HG02884 (cell line): ENCODE measurements at regions not wholly inside any gene's neighbourhood (a gene's known extent, or its start where the extent isn't known, plus 50 kb on each side); places are given as distances from the start of the nearest gene placed in this dataset.
"Not testable (repeated sequence)": the region's sequence is repeated elsewhere in the genome, so short reads cannot be mapped to it uniquely, and the experiment has no call there.

Experiments
- ATAC-seq: cut with Tn5 transposase; IDR thresholded peaks from one replicate; pipeline ENCODE4 v1.9.1; 2021; ENCODE audit warnings: mild to moderate bottlenecking, moderate library complexity; ENCODE audit not compliant: unreplicated experiment

GRCh38 chr9:129439242-129439641, 181.7 kb downstream of the C9orf50 start:
- no peak for ATAC-seq

DNA sequence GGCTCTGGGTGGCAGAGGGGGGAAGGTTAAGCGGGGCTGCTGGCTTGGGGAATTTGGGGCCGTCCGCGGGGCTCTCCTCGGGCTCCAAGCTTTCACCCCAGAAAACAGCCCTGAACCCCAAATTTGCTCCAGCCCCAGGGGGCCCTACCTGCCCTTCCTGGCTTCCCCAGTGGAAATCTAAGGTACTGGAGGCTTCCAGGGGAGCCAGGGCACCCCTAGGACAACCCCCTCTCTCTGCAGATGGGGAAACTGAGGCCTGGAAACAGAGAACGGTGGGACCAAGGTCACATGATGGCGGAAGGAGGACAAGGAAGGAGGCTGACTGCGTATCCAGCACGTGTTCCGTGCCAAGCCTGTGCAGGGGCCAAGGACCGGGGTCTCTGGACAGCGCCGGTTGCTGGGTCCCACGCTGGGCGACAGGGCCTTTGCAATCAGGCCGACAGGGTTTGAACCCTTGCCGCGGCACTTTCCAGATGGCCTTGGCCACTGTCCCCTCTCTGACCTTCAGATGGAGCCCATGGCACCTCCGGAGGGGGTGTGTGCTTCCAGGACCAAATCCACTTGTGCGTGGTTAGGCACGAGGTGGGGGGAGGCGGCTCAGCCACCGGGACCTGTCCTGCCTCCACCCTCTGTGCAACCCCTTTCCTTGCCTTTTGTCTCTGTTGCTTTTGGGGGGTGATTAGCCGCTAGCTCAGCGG, 183.1 kb downstream of the C9orf50 start:
- ATAC-seq = no peak

GRCh38 chr9:129436751-129437625, 183.9 kb downstream of the C9orf50 start:
- ATAC-seq = no peak

DNA sequence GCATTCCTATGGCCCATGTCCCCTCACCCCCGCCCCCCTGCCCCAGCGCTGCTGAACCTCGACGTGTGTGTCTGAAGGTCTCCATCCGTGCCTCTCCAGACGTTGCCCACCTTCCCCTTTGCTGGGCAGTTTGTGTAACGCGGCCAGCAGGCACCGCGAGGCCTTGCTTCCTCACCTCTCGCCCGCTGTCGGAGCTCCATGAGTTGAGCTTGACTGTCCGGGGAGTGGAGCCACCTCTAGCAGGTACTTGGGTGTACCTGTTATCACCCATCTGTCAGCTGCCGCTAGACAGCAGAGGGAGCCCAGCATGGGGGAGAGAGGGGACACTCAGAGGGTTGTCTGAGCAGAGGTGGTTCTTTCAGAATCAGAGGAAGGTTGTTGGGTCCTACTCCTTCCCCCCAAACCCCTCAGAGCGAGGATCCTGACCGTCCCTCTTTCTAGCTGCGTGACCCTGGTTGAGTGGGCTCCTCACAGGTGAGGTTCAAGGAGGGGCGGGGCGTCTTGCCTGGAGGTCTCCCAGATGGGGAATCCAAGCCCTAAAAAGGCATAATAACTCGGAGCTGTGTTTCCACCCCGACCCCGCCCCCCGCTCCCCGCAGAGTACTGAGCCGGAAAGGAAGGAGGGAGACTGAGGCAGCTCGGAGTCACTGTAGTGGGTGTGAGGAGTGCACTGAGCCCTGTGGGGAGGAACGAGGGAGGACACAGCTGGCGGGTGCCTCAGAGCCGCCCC, 184.7 kb downstream of the C9orf50 start:
- ATAC-seq = no peak

DNA sequence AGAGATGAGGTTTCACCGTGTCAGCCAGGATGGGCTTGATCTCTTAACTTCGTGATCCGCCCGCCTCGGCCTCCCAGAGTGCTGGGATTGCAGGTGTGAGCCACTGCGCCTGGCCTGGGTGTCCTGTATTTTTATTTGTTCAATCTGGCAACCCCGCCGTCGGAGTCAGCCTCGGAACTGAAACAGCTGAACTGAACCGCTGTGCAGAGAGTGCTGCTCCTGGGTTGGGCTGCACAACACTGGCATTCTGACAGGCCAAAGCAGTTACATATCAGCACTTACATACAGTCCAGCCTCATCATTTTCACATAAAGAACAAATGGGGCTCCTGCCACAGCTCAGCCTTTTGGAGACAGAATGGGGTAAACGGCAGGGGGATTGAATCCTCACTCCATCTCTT, 185.6 kb downstream of the C9orf50 start:
- ATAC-seq = no peak

DNA sequence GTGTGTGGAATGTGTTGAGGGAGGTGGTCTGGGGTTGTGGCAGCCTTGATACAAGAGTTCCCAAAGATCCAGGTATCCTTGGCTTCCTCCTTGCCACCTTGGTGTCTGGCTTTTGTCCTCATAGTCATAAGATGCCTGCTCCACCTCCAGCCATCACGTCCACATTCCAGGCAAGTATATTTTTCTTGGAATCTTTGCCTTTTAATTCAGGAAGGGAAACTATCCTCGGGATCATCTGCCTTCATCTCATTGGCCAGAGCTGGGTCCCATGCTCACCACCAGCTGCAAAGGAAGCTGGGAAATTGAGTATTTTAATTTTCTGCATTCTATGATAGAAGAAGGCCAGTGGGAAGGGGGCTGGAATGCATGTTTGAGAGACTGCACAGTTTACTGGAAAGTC, 186.7 kb downstream of the C9orf50 start:
- ATAC-seq = no peak

- ATAC-seq = no peak
These were observed 188.4 kb downstream of the C9orf50 start for GRCh38 chr9:129432297-129433154.

DNA sequence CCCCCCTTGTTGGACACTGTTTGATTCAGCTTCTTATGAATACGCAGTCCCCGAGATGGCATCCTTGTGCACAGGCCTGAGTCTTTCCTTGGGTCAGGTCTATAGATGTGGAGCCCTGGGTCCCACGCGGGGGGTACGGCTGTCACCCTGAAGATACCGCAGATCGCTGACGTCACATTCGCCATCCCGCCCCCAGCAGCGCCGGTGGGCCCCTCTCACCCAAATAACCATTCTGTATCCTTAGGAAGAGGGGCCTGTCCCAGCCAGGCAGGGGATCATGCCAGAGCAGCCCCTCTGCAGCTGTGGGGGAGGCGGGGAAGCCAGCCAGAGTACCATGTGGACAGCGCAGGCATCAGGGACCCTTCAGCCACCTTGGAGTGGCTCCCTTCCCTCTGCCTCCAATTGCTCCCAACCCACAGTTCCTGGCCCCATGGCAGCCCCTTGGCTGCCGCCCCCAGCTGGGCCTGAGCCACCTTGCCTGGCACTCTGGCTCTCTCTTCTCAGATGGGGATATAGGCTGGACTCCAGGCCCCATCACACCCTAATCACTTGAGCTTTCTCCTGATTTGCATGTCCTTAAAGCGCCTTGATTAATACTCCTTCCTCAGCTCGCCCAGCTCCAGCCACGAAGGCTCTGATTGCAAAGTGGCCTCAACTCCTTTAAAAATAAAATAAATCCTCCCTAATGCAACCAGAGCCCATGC, 189.8 kb downstream of the C9orf50 start:
- no peak for ATAC-seq

- ATAC-seq = no peak
These were observed 191.9 kb downstream of the C9orf50 start for GRCh38 chr9:129428864-129429577.

GRCh38 chr9:129427149-129427548, 193.8 kb downstream of the C9orf50 start:
- no peak for ATAC-seq

GRCh38 chr9:129423755-129424154, 197.1 kb downstream of the C9orf50 start:
- not testable (repeated sequence) for ATAC-seq

DNA sequence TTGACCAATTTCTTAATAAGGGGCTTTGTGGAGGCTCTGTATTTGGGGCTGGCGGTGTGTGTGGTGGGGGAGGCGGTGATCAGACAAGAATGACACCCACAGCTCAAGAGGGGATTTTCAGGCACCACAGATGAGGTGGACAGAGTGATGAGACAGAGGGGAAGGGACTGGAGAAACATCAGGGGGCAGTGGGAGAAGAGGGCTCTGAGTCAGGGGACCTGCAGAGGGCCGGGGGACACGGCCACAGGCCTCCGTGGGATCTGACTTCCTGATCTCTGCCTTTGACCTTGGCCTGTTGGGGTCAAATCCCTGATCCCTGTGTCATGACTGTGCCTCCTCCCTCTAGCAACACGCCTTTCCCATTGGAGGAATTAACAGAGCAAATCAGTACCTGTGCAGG, 197.7 kb downstream of the C9orf50 start:
- no peak for ATAC-seq

DNA sequence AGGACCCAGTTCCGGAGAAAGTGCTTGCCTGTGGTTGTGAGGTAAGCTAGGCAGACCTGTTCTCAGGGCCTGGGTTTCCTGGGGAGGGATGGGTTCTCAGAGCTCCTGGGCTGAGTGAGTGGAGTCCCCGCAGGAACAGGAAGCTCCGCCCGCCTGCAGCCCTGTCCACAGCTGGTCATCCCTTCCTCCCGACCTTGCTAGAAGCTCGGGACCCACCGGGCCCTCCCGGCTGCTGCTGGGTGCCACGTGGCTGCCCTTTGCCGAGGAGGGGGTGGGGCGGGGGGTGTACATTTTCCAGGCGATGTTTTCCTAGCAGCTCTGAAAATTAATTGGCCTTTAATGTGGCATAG, 198.1 kb downstream of the C9orf50 start:
- ATAC-seq = no peak

DNA sequence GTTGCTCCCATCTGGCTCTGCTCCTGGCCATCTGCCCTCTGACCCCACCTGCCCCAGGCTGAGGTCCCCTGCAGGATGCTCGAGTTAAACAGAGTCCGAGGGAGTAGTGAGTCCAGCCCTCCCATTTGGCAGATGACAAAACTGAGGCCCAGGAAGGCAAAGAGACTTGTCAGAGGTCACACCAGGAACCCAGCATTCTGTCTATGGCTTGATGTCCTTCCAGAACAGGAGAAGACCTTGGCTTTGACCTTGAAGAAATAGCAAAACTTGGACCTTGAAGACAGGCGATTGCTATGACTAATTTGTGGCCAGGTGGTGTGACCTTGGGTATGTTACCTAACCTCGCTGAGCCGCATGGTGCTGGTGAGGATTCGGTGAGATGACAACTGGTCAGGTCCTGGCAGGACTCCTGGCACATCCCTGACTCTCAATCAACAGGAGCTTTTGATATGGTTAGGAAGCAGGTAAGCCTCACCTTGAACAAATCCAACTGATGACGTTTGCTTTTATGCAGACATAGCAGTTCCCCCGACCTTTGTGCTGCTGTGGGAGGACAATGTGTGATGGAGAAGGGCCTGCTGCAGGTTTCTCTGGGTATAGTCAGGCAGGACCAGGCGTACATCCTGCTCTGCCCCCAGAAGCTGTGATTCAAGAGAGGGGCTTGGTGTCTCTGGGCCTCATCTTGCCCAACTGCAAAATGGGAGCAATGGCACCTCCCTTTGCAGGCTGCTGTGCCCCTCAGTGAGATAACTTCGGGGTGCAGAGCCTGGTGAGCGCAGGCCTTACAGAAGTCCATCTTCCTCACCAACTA, 198.7 kb downstream of the C9orf50 start:
- ATAC-seq = no peak

GRCh38 chr9:129421371-129421770, 199.5 kb downstream of the C9orf50 start:
- no peak for ATAC-seq

GRCh38 chr9:129420721-129421120, 200.2 kb downstream of the C9orf50 start:
- no peak for ATAC-seq

DNA sequence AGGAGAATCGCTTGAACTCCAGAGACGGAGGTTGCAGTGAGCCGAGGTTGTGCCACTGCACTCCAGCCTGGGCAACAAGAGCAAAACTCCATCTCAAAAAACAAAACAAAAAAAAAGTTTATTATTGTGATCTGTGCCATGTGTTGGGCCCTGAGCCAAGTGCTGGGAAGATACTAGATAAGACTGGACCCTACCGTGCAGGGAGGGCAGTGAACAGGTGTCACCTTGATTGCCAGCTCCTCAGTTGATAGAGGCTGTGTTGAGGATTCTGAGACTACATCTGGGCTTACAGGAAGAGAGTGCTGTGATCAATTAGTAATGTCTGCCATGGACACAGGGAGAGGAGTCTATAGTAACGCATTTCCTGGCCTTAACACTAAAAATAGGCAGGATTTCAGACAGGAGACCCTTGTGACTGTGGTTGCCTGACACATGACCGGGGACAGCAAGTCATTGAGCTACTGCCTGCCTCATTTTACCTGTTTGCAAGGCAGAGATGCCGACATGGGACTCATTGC, 201.5 kb downstream of the C9orf50 start:
- ATAC-seq = no peak

DNA sequence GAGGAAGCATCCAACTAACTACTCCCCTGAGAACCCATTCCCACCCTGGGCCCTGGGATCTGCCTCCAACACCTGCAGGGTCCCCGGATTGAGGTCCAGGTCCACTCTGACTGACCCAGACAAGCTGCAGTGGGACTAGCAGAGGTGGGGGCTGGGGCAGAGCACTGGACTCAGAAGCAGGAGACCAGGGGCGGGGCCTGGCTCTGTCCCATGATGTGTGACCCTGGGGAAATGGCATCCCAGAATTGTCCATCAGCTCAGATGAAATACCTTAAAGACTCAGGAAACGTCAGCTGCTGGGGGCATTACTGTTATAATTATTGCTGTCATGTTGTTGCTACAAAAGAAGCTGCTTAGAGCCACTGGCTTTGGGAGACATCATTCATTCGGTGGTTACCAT, 202.4 kb downstream of the C9orf50 start:
- ATAC-seq = no peak
